ENCODE measurements at regions not wholly inside any gene's neighbourhood (a gene's known extent, or its start where the extent isn't known, plus 50 kb on each side); places are given as distances from the start of the nearest gene placed in this dataset.

DNA sequence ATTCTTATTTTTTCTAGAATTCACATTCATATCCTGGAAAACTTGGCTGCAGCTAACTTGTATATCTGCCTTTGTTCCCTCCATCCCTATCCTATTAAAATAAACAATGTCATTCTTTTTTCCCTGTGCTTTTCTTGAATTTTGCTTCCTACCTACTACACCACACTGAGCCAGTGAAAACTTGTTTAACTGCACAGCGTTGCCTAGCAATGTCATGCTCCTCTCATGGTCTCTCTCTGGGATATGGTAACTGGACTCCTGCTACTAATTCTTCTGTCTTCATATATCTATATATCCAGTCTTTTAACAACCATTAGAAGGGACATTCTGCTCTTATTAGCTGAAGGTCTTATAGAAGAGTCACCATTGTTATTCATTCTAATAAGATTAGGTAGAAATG lies 434.4 kb downstream of the METTL15 start:
- no peak for TF ChIP-seq ZNF274 (IDR thresholded peaks at IDR 0.05; ENCODE audit: low read depth, low read length)
- no peak for TF ChIP-seq SUZ12 (IDR thresholded peaks at IDR 0.05; ENCODE audit: extremely low read depth, insufficient read depth, insufficient read length)

Data from NT2/D1 (cell line).